ENCODE measurements at regions not wholly inside any gene's neighbourhood (a gene's known extent, or its start where the extent isn't known, plus 50 kb on each side); places are given as distances from the start of the nearest gene placed in this dataset.
"Not testable (repeated sequence)": the region's sequence is repeated elsewhere in the genome, so short reads cannot be mapped to it uniquely, and the experiment has no call there.

- TF ChIP-seq, protein P1, sequence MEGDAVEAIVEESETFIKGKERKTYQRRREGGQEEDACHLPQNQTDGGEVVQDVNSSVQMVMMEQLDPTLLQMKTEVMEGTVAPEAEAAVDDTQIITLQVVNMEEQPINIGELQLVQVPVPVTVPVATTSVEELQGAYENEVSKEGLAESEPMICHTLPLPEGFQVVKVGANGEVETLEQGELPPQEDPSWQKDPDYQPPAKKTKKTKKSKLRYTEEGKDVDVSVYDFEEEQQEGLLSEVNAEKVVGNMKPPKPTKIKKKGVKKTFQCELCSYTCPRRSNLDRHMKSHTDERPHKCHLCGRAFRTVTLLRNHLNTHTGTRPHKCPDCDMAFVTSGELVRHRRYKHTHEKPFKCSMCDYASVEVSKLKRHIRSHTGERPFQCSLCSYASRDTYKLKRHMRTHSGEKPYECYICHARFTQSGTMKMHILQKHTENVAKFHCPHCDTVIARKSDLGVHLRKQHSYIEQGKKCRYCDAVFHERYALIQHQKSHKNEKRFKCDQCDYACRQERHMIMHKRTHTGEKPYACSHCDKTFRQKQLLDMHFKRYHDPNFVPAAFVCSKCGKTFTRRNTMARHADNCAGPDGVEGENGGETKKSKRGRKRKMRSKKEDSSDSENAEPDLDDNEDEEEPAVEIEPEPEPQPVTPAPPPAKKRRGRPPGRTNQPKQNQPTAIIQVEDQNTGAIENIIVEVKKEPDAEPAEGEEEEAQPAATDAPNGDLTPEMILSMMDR (conservative IDR thresholded peaks at IDR 0.05), result no peak
- peak overlapping the region; percentile 13; the same call in 1 of the 2 replicates for H3K27ac ChIP-seq
These were observed 325.9 kb upstream of the PRICKLE1 start for GRCh38 chr12:42915426-42915825.

DNA sequence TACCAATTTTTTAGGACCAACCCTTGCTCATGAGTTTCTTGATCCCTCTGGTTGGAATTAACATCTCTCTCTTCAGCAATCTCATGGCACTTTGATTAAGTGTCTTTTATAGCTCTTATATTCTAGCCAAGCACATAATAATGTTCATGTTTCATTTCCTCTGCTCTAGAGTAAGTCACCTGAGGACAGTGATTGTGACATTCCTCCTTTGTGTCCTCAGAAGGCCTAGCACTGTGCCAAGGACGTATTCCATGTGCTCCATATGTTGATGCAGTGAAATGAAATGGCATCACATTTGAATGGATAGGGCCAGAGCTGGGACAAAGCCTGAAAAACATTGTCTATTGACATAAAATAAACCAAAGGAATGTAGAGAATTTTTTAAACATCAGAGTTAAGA is 322.8 kb upstream of the PRICKLE1 start:
- H3K27ac ChIP-seq, result no peak overlapping the region
- TF ChIP-seq, protein P1 (conservative IDR thresholded peaks at IDR 0.05), result no peak

DNA sequence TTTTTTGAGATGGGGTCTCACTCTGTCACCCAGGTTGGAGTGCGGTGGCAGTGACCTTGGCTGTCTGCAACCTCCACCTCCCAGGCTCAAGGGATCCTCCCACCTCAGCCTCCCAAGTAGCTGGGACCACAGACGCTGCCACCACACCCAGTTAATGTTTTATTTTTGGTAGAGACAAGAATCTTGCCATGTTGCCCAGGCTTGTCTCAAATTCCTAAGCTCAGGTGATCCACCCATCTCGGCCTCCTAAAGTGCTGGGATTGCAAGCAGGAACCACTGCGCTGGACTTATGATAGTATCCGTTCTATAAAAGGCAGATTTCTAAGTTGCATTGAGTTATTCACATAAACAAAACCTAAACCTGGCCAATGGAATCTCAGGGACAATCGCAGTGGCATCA is 321.1 kb upstream of the PRICKLE1 start:
- H3K27ac ChIP-seq, result no peak overlapping the region
- TF ChIP-seq, protein P1 (conservative IDR thresholded peaks at IDR 0.05), result no peak

- H3K27ac ChIP-seq, result no peak overlapping the region
- TF ChIP-seq, protein P1 (conservative IDR thresholded peaks at IDR 0.05), result no peak
These were observed 319.2 kb upstream of the PRICKLE1 start for GRCh38 chr12:42908712-42909111.

DNA sequence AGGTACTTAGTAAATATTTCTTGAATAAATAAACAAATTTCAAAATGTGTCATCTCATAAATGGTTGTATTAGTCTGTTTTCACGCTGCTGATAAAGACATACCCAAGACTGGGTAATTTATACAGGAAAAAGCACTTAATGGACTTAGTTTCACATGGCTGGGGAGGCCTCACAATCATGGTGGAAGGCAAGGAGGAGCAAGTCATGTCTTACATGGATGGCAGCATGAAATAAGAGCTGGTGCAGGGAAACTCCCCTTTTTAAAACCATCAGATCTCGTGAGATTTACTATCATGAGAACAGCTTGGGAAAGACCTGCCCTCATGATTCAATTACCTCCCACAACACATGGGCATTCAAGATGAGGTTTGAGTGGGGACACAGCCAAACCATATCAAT is 317.3 kb upstream of the PRICKLE1 start:
- H3K27ac ChIP-seq, result not testable (repeated sequence)

- TF ChIP-seq, protein P1 (conservative IDR thresholded peaks at IDR 0.05), result no peak
- no peak overlapping the region for H3K27ac ChIP-seq
These were observed 315.8 kb upstream of the PRICKLE1 start for GRCh38 chr12:42905419-42905705.

DNA sequence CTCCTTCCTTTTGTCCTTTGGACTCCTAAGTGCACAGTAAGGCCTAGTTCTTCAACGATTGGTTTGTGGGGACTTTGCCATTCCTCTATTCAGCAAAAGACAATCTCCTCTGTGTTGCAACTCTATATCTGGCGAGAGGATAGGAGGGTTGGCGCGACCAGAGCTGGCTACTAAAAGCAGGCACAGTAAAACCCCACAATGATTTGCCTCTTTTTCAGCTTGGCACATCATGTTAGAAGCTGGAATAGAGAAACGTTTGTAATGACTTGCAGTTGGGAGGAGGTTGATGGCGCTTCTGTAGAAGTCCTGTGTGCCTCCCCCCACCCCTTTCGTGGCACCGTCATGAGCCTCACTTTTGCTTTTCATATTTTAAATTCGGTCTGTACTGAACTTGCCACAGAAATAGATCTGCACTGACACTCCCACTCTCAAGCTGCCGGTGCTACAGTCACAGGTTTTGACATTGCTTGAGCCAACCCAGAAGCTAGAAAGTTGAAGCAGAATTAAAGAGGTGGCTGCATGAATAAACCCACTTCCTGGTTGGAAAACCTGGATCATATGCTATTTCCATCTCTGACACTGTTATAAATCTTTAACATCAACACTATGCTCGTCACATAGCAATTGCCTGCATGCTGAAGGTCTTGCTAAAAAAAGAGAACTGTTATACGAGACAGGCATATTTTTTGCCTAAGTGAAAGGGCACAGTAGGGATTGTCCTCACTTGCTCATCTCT is 315.3 kb upstream of the PRICKLE1 start:
- H3K27ac ChIP-seq, result no peak overlapping the region
- TF ChIP-seq, protein P1 (conservative IDR thresholded peaks at IDR 0.05), result no peak

- TF ChIP-seq, protein P1 (conservative IDR thresholded peaks at IDR 0.05), result no peak
- H3K27ac ChIP-seq, result no peak overlapping the region
These were observed 314.2 kb upstream of the PRICKLE1 start for GRCh38 chr12:42903736-42904135.
